Stimulated activated CD8-positive, alpha-beta memory T cell treated with anti-CD3 and anti-CD28 coated beads, Interleukin-15, amount 100 ng/mL, for 24 hours (primary cell): ENCODE measurements at regions not wholly inside any gene's neighbourhood (a gene's known extent, or its start where the extent isn't known, plus 50 kb on each side); places are given as distances from the start of the nearest gene placed in this dataset.
"Not testable (repeated sequence)": the region's sequence is repeated elsewhere in the genome, so short reads cannot be mapped to it uniquely, and the experiment has no call there.

Experiments used
- DNase-seq: peaks from one replicate; pipeline ENCODE4 v3.0.0-alpha.2; 2020; ENCODE audit warnings: low read depth

DNA sequence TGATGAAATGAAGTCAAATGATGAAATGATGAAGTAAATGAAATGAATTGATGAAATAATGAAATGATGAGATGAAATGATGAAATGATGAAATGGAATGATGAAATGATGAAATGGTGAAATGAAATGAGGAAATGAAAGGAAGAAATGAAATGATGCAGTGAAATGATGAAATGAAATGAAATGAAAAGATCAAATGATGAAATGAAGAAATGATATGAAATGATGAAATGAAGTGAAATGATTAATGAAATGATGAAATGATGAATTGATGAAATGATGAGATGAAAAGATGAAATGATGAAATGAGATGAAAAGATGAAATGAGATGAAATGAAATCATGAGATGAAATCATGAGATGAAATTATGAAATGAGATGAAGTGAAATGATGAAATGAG, 139.2 kb upstream of the ERV3-1 start:
- not testable (repeated sequence) for DNase-seq

DNA sequence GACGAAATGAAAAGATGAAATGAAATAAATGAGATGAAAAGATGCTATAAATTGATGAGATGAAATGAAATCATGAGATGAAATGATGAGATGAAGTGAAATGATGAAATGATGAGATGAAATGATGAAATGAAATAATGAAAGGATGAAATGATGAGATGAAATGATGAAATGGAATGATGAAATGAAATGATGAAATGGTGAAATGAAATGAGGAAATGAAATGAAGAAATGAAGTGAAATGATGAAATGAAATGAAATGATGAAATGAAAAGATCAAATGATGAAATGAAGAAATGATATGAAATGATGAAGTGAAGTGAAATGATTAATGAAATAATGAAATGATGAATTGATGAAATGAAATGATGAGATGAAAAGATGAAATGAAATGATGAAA, 138.5 kb upstream of the ERV3-1 start:
- not testable (repeated sequence) for DNase-seq

DNA sequence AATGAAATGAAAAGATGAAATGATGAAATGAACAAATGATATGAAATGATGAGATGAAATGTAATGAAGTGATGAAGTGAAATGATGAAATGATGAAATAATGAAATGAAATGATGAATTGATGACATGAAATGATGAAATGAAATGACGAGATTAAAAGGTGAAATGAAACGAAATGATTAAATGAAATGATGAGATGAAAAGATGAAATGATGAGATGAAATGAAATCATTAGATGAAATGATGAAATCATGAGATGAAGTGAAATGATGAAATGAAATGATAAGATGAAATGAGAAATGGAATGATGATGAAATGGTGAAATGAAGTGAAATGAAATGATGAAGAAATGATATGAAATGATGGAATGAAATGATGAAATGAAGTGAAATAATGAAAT, 138.1 kb upstream of the ERV3-1 start:
- DNase-seq: not testable (repeated sequence)

DNA sequence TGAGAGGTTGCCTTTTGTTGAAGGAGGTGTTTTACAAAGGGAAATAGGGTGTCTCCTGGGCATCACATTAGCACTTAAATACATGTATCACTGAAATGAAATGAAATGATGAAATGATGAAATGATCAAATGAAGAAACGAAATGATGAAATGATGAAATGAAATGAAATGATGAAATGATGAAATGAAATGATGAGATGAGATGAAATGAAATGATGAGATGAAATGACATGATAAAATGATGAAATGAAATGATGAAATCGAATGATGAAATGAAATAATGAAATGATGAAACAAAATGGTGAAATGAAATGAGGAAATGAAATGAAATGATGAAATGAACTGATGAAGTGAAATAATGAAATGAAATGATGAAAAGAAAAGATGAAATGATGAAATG, 137.6 kb upstream of the ERV3-1 start:
- DNase-seq: not testable (repeated sequence)

DNA sequence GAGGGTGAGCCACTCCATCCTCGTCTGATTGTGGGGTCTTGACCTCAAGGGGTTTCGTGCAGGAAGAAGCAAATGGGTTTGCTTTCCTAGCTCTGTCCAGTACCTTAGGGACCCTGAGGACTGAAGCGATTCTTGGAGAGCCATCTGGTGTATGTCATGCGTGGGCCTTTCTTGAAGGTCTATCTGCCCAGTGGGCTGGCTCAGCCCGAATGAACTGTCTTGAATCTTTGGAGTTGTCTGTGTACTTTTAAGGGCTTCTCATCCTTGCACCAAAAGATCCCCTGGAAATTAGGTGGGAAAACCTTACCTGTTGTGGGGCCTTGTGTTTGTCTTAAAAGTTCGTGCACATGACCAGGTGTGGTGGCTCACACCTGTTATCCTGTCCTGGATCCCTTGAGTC, 135.4 kb upstream of the ERV3-1 start:
- not testable (repeated sequence) for DNase-seq

DNA sequence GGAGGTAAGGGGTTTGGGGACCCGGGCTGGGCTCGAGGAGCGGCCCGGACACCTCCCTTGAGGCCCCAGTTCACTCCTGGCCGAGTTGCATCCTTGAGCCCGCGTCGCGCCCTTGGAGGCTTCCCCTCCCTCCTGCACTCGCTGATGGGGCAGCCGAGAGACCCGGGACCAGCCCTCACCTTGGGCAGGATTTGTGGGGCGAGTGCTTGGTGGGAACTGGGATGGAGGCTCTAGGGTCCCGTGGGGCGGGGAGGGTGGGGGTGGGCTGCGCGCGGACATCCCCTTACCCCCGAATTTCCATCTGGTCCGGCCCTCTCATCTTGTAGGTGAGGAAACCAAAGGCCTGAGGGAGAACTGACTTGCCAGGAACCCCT, 134.9 kb upstream of the ERV3-1 start:
- not testable (repeated sequence) for DNase-seq

DNA sequence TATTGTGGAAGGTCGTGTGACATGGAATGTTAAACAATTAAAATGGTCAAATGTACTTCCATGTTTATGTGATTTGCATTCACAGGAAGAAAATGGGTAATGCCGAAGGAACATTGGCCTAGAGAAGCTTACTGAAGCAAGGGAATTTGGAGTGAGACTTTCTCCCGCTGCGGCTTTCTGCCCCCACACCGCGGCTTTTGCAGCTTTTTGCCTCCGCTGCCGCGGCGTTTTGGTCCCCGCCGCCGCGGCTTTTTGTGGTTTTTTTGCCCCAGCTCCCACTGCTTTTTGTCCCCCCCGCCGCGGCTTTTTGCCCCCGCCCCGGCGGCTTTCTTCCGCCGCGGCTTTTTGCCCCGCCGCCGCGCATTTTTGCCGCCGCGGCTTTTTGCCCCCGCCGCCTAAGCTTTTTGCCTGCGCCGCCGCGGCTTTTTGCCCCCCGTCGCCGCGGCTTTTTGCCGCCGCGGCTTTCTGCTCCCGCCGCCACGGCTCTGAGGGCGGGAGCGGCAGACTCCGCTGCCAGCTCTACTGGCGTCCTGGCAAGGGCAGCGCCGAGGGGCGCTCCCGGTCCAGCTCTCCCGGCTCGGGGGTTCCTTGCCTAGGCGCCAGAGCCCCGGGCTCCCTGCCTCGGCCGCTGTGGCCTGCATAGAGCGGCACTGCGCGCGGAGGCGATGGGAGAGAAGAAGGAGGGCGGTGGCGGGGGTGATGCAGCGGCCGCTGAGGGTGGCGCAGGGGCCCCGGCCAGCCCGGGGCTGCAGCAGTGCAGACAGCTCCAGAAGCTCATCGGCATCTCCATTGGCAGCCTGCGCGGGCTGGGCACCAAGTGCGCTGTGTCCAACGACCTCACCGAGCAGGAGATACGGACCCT, 134.3 kb upstream of the ERV3-1 start:
- not testable (repeated sequence) for DNase-seq

DNA sequence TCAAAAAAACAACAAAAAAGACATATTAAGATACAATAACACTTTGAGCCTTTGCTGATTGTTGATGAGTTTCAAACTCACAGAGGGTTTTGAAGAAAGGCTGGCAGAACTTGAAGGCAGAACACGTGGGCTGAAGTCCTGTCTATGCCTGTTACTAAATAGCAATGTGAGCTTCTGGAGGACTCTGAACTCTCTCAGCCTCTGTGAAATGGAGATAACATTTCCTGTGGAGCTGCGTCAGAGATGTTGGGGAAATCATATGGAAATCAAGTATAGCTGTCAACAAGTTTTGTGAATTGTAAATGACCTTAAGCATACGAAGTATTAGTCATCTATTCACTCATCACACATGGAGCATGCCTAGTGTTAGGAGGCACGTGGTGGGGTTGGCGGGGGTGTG, 130.4 kb upstream of the ERV3-1 start:
- not testable (repeated sequence) for DNase-seq

DNA sequence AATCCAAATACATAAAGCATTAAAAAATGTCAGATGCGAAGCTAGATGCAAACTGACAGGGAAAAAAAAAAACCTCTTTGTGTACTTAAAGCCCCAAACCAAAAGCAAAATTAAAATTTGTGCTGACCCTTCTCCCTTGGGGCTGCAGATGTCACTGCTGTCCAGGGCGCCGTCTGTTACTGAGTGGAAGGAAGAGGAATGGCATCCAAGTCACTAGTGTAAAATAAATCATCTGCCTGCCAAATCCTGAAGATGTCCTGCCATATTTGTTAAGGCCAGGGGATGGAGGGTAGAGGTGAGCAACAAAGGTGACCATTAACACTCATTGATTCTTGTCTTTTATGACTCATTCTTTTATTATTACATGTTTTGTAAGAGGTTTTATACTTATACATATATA, 126.6 kb upstream of the ERV3-1 start:
- not testable (repeated sequence) for DNase-seq

DNA sequence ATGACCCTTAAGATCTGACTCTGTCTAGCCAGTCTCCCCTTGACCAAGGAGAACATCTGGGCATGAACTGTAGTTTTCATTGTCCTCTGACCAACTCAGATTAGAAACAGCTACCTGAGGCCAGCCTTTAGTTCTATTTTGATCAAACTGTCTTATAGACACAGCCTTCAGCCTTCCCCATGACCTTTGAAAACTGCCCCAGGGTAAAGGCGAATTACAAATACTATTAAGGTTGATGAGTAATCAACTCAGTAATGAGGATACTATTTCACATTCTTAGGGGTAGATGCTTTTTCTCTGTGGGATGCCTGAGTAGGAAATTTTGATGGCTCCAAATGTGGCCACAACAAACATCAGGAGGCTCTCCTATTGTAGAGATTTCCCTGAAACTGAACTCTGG, 125.8 kb upstream of the ERV3-1 start:
- DNase-seq: not testable (repeated sequence)

DNA sequence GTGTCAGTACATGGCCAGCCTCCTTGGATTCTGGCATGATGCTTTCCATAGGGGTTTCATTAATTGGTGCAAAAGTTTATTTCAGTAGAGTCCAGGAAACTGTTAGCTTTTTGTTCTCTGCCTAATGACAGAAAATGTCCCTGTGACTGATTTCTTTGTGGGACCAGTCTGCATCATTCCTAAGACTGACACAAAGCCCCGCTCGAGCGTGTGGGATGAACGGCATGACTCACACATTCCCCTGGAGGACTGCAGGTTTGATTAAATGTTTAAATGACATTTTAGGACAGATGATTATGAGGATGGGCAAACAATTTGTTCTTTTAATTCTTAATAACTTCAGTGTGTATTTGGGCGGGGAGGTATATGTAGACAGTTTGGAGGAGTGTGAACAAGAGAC, 120.9 kb upstream of the ERV3-1 start:
- DNase-seq: not testable (repeated sequence)

DNA sequence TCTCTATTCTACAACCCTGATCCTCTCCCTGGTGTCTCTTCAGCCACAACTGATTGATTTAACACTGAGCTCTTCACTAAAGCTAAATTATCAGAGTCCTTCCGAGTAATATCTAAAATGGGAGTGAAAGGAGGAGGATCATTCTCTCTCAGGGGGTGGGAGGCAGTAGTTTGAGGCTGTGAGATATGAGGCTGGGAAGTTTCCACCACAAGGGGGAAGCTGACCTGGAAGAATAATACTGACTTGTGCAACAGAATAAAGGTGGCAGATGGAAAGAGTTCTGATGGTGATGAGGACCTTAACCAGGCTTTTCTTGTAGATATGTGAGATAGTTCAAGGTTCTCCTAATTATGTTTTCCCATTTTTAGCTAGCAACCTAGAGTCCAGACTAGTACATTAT, 118.1 kb upstream of the ERV3-1 start:
- DNase-seq: not testable (repeated sequence)

DNA sequence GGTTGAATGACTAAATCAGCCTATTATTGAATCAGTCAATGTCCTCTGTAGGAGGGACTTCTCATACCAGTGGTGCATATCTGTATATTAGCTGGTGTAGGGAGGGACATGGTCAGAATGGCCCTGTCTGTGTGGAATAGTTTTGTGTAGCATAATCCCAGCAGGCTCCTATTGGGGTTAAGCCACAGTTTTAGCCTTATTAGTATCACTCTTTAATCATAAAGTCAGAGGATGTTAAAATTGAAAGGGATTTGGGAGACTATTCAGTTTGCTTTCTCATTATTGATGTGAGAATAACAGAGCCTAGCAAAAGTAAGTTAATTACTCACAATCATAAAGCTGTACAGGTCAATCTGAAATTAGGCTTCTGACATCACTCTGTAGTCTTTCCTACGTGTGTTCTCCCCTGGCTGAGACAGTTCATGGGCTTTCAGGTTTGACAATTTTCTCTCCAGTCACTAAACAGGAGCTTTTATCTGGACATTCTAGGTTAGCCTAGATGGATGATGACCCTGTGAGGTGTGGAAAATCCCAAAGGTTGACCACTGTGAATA, 99.2 kb upstream of the ERV3-1 start:
- not testable (repeated sequence) for DNase-seq

DNA sequence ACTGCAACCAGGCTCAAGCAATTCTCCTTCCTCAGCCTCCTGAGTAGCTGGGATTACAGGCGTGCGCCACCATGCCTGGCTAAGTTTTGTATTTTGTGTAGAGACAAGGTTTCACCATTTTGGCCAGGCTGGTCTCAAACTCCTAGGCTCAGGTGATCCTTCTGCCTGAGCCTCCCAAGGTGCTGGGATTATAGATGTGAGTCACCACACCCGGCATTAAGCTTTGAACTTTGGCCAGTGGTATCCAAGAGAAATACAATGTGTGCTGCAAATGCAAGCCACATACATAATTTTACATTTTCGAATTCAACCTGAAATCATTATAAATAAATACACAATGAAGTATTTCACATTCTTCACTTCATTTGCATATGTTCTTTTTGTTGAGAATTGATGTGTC, 94.0 kb upstream of the ERV3-1 start:
- not testable (repeated sequence) for DNase-seq

DNA sequence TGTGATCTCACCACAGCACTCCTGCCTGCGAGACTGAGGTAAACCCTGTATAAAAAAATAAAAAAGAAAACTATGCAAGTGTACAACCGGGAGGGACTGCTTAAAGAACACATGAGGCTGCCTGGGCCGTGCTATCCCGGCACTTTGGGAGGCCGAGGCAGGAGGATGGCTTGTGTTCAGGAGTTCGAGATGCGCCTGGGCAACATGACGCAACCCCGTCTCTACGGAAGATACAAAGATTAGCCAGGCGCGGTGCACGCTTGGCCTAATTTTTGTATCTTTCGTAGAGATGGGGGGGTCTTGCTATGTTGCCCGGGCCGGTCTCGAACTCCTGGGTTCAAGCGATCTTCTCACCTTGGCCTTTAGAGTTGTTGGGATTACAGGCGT, 75.2 kb upstream of the ERV3-1 start:
- not testable (repeated sequence) for DNase-seq

DNA sequence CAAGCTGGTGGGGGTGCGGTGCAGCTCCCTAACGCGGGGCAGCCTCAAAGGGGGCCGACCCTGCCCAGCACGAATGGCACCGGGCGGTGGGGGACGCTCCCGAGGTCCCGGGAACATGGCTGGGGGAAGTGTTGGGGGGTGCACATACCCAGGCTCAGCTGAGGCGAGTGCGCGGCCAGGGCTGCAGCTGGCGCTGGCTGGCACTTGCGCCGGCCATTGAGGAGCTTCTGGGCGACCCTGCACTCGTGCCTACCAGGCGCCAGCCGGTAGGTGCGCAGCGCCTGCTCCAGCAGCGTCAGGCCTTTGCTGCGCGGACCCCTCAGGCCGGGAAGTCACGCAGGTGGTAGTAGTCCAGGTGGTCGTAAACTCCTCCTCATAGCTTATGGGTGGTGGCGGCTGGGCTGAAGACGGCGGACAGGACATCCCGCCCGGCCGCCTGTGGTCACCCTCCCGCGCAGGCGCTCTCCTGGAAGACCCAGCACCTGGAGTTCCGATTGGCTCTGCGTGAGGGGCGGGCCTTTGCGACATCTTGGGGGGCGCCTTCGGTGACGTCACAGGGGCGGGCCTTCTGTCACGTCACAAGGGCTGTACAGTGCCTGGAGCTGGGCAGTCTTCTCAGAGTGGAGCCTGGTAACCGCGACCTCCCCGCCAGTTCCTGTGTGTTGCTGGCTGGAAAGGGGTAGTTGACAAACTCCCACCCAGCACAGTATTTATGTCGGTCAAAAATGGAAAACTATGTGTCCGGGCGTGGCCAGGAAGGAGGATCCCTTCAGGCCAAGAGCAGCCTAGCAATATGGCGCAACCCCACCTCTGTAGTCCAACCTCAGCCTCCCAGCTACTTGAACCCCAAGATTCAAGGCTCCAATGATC, 74.5 kb upstream of the ERV3-1 start:
- DNase-seq: peak; percentile 68

DNA sequence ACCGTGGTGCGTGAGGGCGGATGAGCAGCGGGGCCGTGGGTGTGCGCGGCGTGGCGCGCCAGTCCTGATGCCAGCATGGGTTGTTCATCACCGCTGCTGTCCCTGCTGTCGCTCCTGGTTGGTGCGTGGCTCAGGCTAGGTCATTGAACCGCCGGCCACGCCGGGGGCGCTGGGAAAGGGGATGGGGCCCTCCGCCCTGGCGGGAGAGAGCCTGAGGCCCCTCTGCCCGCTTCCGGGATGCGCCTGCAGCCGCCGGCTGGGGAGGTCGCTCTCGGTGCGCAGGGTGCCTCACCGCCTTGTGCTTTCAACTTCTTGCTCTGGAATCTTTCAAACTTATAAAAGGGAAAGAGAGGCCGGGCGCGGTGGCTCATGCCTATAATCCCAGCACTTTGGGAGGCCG, 68.5 kb upstream of the ERV3-1 start:
- DNase-seq: not testable (repeated sequence)

DNA sequence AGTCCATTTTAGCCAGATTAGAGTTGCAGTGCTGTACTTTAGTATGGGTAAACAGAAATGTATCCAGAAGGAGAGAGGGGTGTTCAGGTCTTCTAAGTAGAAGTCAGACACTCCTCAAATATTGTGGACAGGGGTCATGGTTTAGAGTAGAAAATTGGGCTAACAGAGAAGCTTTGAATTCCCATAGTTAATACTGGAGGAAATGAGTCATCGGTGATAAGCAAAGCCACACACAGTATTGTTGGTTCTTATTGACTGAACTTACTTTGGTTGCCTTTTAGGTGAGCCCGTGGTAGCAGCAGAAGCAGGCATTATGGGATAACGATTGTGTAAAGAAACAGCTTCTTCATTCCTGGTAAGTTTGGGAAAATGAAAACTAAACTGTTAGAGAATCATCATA, 66.7 kb upstream of the ERV3-1 start:
- DNase-seq: not testable (repeated sequence)

DNA sequence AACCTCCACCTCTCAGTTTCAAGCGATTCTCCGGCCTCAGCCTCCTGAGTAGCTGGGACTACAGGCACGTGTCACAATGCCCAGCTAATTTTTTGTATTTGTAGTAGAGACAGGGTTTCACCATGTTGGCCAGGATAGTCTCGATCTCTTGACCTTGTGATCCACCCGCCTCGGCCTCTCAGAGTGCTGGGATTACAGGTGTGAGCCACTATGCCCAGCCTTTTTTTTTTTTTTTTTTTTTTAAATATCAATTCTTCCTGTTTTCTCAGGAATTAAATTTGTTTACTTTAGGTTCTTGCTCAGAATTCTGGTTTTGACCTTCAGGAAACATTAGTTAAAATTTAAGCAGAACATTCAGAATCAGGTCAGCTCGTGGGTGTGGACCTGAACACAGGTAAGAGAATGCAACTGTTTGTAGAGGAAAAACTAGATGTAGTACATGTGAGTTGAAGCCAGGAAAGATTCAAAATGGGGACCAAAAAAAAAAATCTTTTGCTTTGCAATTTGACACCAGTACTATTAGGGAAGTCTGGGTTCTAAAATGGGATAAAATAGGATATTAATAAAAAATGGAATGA, 65.5 kb upstream of the ERV3-1 start:
- not testable (repeated sequence) for DNase-seq

DNA sequence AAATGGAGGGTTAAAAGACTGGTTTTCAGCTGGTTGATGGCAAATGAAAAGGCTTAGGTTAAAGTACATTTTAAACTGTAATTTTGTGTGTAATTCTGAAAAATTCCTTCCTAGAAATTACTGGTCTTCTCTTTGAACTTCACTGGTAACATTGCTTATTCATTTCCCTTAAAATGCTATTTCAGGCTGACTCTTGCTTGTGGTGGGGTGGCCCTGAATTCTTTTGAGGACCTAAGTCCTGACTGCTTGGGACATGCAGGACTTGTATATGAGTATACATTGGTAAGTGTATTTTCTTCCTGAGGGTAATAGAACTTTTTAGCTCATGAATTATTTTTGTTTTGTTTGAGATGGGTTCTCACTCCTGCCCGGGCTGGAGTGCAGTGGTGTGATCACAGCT, 63.0 kb upstream of the ERV3-1 start:
- not testable (repeated sequence) for DNase-seq

DNA sequence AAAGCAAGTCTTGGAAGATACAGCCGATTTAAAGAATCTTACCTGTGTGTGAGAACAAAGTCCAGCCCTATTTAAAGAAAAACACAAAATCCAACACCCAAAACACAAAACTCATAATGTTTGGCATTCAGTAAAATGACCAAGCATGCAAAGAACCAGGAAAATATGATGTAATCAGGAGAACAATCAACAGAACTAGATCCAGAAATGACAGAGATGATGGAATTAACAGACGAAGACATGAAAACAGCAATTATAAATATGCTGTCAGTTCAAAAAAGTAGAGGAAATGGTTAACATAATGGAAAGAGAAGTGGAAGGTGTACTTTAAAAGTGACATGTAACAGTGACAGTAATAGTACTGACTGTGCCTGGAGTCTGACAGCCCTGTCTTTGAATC, 56.1 kb upstream of the ERV3-1 start:
- not testable (repeated sequence) for DNase-seq

DNA sequence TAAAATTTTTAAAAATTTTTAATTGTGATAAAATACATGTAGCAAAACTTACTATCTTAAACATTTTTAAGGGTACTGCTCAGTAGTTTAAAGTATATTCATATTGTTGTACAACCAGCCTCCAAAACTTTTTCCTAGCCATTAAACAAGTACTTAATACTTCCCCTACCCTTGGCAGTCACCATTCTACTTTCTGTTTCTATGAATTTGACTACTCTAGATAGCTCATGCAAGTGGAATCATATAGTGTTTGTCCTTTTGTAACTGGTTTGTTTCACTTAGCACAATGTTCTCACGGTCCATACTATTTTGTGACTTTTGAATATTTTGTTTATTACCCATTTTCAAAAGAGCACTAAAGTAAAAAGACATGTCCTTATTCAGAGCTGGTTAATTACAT, 52.8 kb upstream of the ERV3-1 start:
- not testable (repeated sequence) for DNase-seq
